ENCODE measurements at regions not wholly inside any gene's neighbourhood (a gene's known extent, or its start where the extent isn't known, plus 50 kb on each side); places are given as distances from the start of the nearest gene placed in this dataset.

GRCh38 chr20:57002066-57002570 is 264.3 kb downstream of the BMP7 start:
- H3K4me3 ChIP-seq (ENCODE audit: low read depth, low read length) = no peak overlapping the region
- TF ChIP-seq, protein P1, sequence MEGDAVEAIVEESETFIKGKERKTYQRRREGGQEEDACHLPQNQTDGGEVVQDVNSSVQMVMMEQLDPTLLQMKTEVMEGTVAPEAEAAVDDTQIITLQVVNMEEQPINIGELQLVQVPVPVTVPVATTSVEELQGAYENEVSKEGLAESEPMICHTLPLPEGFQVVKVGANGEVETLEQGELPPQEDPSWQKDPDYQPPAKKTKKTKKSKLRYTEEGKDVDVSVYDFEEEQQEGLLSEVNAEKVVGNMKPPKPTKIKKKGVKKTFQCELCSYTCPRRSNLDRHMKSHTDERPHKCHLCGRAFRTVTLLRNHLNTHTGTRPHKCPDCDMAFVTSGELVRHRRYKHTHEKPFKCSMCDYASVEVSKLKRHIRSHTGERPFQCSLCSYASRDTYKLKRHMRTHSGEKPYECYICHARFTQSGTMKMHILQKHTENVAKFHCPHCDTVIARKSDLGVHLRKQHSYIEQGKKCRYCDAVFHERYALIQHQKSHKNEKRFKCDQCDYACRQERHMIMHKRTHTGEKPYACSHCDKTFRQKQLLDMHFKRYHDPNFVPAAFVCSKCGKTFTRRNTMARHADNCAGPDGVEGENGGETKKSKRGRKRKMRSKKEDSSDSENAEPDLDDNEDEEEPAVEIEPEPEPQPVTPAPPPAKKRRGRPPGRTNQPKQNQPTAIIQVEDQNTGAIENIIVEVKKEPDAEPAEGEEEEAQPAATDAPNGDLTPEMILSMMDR (IDR thresholded peaks at IDR 0.05; ENCODE audit: insufficient read depth, low read depth, low read length, missing control alignments) = no peak

GRCh38 chr20:57003012-57003411 is 263.4 kb downstream of the BMP7 start:
- no peak overlapping the region for H3K4me3 ChIP-seq (ENCODE audit: low read depth, low read length)
- TF ChIP-seq, protein P1 (IDR thresholded peaks at IDR 0.05; ENCODE audit: insufficient read depth, low read depth, low read length, missing control alignments) = no peak
- DNase-seq (ENCODE audit: low read depth) = no peak

More at GRCh38 chr20:57002066-57002570, 264.3 kb downstream of the BMP7 start:
- no peak for DNase-seq (ENCODE audit: low read depth)

- no peak for DNase-seq (ENCODE audit: low read depth)
- no peak overlapping the region for H3K4me3 ChIP-seq (ENCODE audit: low read depth, low read length)
- TF ChIP-seq, protein P1 (IDR thresholded peaks at IDR 0.05; ENCODE audit: insufficient read depth, low read depth, low read length, missing control alignments) = no peak
These were observed 262.0 kb downstream of the BMP7 start for GRCh38 chr20:57004416-57004815.

GRCh38 chr20:57004951-57005933 is 261.2 kb downstream of the BMP7 start:
- no peak overlapping the region for H3K4me3 ChIP-seq (ENCODE audit: low read depth, low read length)
- TF ChIP-seq, protein P1 (IDR thresholded peaks at IDR 0.05; ENCODE audit: insufficient read depth, low read depth, low read length, missing control alignments) = no peak
- no peak for DNase-seq (ENCODE audit: low read depth)

DNA sequence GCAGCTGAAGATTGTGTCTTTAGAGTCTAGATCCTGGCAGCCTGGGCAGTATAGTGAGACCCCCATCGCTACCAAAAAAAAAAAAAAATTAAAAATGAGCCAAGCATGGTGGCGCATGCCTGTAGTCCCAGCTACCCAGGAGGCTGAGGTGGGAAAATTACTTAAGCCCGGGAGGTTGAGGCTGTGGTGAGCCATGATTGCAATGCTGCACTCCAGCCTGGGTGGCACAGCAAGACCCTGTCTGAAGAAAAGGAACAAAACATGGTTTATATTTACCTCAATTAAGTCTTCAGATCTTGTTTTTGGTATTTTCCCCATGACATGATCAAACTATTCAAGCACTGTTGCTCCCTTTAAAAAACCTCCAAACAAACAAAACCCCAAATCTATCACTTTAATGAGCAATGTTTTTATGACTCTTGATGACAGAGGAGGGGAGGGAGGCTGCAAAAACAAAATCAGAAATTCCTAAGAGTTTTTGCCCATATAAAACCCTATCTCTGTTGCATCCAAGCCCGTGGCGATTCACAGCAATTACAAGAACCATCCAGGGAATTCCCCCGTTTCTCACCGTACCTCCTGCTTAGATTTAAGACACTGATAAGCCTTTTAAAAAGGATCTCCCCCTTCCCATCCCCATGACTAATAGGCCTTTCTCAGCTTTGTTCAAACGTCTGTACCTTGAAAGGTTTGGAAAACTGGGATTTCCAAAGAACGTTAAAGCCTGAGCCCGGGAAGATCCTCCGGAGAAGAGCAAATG is 259.9 kb downstream of the BMP7 start:
- no peak overlapping the region for H3K4me3 ChIP-seq (ENCODE audit: low read depth, low read length)
- DNase-seq (ENCODE audit: low read depth) = no peak
- TF ChIP-seq, protein P1 (IDR thresholded peaks at IDR 0.05; ENCODE audit: insufficient read depth, low read depth, low read length, missing control alignments) = no peak

GRCh38 chr20:57007171-57007540 is 259.3 kb downstream of the BMP7 start:
- H3K4me3 ChIP-seq (ENCODE audit: low read depth, low read length) = no peak overlapping the region
- TF ChIP-seq, protein P1 (IDR thresholded peaks at IDR 0.05; ENCODE audit: insufficient read depth, low read depth, low read length, missing control alignments) = no peak
- DNase-seq (ENCODE audit: low read depth) = no peak
